ENCODE measurements at regions not wholly inside any gene's neighbourhood (a gene's known extent, or its start where the extent isn't known, plus 50 kb on each side); places are given as distances from the start of the nearest gene placed in this dataset.
A peak's percentile ranks its signal among the peaks of the same experiment; 100 is the strongest.

- DNase-seq: no peak
Observed at GRCh38 chr16:74030000-74030706, 266.5 kb upstream of the PSMD7 start.

GRCh38 chr16:74029115-74029792, 267.4 kb upstream of the PSMD7 start:
- DNase-seq: no peak

DNA sequence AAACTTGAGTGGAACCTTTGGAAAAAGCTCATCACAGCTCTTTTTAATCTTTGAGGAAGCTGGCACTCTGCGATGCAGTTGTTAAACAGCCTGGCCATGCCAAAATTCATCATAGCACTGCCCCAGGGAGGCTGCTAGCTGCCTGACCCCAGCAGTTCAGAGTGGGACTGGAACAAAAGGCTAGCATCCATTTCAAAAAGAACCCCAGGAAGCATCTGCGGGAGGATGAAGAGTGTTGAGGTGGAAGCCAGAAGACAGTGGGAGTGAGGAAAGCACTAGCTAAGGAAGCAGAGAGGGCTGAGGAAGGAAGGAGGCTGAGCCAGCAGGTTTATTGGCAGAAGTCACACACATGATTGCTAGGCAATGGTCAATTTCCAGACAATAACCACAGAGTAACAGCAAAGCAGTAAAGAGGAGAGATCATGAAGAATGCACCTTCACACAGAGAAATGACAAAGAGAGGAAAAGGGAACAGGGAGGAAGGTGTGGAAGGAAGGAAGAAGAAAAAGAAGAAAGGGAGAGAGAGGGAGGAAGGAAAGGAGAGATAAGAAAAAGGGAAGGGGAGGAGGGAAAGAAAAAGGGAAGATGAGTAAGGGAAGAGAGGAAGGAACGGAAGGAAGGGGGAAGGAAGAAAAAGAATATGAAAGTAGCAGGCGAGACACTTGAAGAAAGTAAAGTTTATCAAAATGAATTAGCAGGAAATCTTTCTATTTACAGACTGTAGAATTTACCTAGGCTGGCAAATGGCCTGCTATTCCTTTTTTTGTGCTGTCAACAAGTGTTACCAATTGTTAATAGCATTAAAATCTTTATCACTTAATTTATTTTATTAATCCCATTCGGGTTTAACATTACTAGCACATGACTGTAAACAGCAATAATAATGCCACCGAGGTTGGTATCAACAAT, 270.0 kb upstream of the PSMD7 start:
- DNase-seq: no peak

DNA sequence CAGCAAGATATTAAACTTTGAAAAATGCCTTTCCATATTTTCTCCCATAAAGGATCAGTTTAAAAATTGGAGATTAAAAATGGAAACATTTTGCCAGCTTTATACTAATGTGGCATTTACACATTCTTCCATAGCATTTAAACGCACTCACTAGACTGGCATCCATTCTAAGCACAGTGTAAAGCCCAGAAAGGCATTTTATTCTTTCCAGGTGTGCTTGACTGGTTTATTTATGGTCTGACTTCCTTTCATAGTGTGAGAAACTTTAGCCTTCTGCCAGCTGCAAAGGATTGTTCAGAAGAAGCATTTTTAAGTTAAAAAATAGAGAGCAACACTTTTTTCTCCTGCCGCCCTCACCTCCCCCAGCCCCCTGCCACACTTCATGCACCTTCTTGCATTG, 271.7 kb upstream of the PSMD7 start:
- DNase-seq: no peak

- DNase-seq: no peak
Observed at GRCh38 chr16:74020095-74020670, 276.4 kb upstream of the PSMD7 start.

DNA sequence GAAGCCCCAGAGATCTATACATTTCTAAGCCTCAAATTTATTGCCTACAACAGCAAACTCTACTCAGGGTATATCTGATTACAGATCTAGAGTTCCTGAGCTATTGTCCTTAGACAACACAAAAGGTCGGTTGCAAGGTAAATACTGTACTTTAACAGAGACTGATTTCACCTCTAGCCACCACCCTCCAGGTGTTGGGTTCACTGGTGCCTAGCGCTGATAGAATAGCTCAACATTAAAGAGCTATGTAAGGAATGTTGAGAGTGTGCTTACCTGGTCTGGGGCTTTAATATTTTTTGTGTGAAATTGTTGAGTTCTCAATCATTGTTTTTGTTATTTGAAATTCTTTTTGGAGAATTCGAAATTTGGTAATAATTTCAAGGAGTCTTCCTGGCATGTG, 277.0 kb upstream of the PSMD7 start:
- no peak for DNase-seq

GRCh38 chr16:74015953-74016352, 280.7 kb upstream of the PSMD7 start:
- DNase-seq: no peak

- no peak for DNase-seq
Observed at GRCh38 chr16:73998707-73999106, 297.9 kb upstream of the PSMD7 start.

- no peak for DNase-seq
Observed at GRCh38 chr16:73997971-73998370, 298.6 kb upstream of the PSMD7 start.

GRCh38 chr16:73997340-73997711, 299.3 kb upstream of the PSMD7 start:
- DNase-seq: no peak

DNA sequence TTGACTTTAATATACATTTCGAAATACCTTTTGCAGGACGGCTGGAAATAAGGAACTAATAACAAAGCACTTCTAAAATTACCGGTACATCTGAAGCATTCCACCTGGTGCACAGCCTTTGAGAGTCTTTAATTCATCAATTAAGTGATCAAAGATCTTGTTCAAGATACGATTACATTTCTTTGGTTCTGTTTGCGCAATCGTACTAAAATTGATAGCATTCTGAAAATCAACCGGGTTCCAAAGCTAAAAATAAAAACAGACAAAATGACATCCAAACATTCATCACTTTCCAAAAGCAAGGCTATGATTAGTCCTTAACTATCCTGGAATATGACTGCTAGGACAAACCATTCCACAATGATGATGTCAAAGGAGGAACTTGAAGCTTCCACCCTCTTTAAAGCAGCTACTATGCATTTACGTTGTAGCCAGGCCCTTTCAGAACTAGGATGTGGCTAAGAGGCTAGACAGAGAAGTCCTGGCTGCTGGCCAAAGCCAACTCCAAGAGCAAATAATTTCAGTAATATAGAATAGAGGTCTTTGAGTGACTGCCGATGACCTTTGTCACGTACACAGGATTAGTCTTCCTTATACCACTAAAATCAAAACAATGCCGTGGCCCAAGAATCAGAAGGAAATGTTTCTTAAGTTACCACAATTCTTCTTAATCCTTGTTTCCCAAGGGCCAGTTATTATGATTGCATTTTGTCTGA, 299.8 kb upstream of the PSMD7 start:
- no peak for DNase-seq

- no peak for DNase-seq
Observed at GRCh38 chr16:73993878-73994277, 302.7 kb upstream of the PSMD7 start.

DNA sequence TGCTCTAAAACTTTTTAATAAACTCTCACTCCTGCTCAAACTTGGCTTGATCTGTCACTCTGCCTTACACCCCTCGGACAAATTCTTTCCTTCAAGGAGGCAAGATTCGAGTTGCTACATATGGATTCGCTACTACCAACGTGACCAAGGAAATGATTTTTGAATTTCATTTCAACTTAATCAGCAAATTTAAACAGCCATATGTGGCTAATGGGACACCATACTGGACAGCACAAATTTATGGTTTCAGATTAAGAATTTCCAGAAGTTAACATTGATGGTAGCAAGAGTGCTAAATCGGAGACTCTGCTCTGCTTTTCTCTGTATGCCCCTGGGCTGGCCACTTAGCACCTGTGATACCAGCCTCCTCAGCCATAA, 318.2 kb upstream of the PSMD7 start:
- DNase-seq: no peak

DNA sequence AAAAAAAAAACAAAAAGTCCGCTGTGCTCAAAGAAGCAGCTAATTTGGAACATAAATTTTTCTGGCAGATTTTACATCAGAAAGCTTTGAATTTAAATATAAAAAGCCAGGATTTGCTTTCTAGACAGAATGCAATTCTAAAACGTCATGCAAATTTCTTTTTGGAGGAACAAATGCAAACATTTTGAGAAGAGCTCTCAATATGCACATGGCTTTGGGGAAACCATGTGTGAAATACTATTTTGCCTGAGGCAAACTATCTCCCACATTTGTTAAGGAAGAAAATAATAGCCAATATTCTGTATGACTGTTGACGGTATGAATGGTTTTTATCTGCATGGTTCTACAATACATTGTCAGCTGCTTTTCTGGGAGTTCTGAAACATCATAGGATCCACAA, 320.0 kb upstream of the PSMD7 start:
- no peak for DNase-seq

GRCh38 chr16:73973174-73973573, 323.4 kb upstream of the PSMD7 start:
- no peak for DNase-seq

DNA sequence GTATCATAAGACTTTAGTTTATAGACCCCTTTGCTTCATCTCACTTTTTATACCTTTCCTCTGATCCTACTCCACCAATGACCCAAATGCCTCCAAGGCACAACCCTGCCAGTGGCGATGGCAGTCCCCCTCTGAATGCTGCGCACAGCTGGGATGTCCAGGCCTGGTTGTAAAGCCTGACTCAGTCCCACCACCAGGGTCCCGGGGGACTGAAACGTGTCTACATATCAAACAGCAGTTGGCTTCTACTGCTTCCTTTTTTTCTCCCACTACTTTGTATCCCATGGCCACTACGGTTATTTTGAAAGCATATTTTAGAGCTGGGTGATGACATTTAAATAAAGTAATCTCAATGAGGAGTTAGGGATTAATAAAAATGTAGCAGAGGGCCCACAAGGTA, 329.8 kb upstream of the PSMD7 start:
- DNase-seq: no peak

GRCh38 chr16:73965591-73965990, 331.0 kb upstream of the PSMD7 start:
- no peak for DNase-seq

GRCh38 chr16:73956587-73957494, 339.8 kb upstream of the PSMD7 start:
- peak; percentile 27 for DNase-seq

- no peak for DNase-seq
Observed at GRCh38 chr16:73955702-73956101, 340.9 kb upstream of the PSMD7 start.

- no peak for DNase-seq
Observed at GRCh38 chr16:73955255-73955654, 341.4 kb upstream of the PSMD7 start.

GRCh38 chr16:73951481-73951880, 345.1 kb upstream of the PSMD7 start:
- DNase-seq: no peak
